Activated T-cell treated with anti-CD3 and anti-CD28 coated beads, Interleukin-2, amount 50 U/mL, for 48 hours (primary cell): ENCODE measurements at regions not wholly inside any gene's neighbourhood (a gene's known extent, or its start where the extent isn't known, plus 50 kb on each side); places are given as distances from the start of the nearest gene placed in this dataset.

Source experiments
- DNase-seq, 2 experiments: peaks; one replicate each; pipeline ENCODE4 v3.0.0-alpha.2; 2020

- DNase-seq: no peak
Measured at GRCh38 chr9:99445920-99446319, 223.8 kb downstream of the SEC61B start.

GRCh38 chr9:99447951-99448350 lies 225.9 kb downstream of the SEC61B start:
- no peak for DNase-seq

- DNase-seq: no peak
Measured at GRCh38 chr9:99449726-99450125, 227.6 kb downstream of the SEC61B start.

GRCh38 chr9:99451112-99451606 lies 229.1 kb downstream of the SEC61B start:
- no peak for DNase-seq

- DNase-seq: no peak
Measured at GRCh38 chr9:99457406-99457805, 235.3 kb downstream of the SEC61B start.

- DNase-seq: no peak
Measured at GRCh38 chr9:99457981-99458380, 235.9 kb downstream of the SEC61B start.

- DNase-seq: no peak
Measured at GRCh38 chr9:99459919-99460318, 237.8 kb downstream of the SEC61B start.

GRCh38 chr9:99463131-99463530 lies 241.0 kb downstream of the SEC61B start:
- no peak for DNase-seq

GRCh38 chr9:99464568-99464967 lies 242.5 kb downstream of the SEC61B start:
- DNase-seq: no peak

GRCh38 chr9:99465231-99465907 lies 243.3 kb downstream of the SEC61B start:
- no peak for DNase-seq

GRCh38 chr9:99466104-99466503 lies 244.0 kb downstream of the SEC61B start:
- no peak for DNase-seq

- no peak for DNase-seq
Measured at GRCh38 chr9:99466781-99467180, 244.7 kb downstream of the SEC61B start.

GRCh38 chr9:99471033-99471432 lies 249.0 kb downstream of the SEC61B start:
- DNase-seq: no peak

- DNase-seq: no peak
Measured at GRCh38 chr9:99472240-99472915, 250.3 kb downstream of the SEC61B start.

- DNase-seq: no peak
Measured at GRCh38 chr9:99472916-99473245, 250.8 kb downstream of the SEC61B start.

- DNase-seq: no peak
Measured at GRCh38 chr9:99474186-99474585, 252.1 kb downstream of the SEC61B start.

- DNase-seq: no peak
Measured at GRCh38 chr9:99475401-99476065, 253.5 kb downstream of the SEC61B start.

GRCh38 chr9:99478469-99479027 lies 256.5 kb downstream of the SEC61B start:
- no peak for DNase-seq

- DNase-seq: no peak
Measured at GRCh38 chr9:99479929-99480328, 257.8 kb downstream of the SEC61B start.

- no peak for DNase-seq
Measured at GRCh38 chr9:99485459-99485858, 263.4 kb downstream of the SEC61B start.

- DNase-seq: no peak
Measured at GRCh38 chr9:99486684-99487083, 264.6 kb downstream of the SEC61B start.

- DNase-seq: no peak
Measured at GRCh38 chr9:99488131-99489059, 266.3 kb downstream of the SEC61B start.

GRCh38 chr9:99489060-99489413 lies 267.0 kb downstream of the SEC61B start:
- no peak for DNase-seq
